HEK293T (cell line): ENCODE measurements at regions not wholly inside any gene's neighbourhood (a gene's known extent, or its start where the extent isn't known, plus 50 kb on each side); places are given as distances from the start of the nearest gene placed in this dataset.
A peak's percentile ranks its signal among the peaks of the same experiment; 100 is the strongest.

Source experiments
- CTCF ChIA-PET: fragments of 350-600 bp; formaldehyde crosslinking; extraction: SDS; loops from one replicate; lab custom pipeline; 2021; ENCODE audit warnings: antibody characterized with exemption, inconsistent platforms; lab: Yijun Ruan, JAX
- POLR2A ChIA-PET: fragments of 350-600 bp; formaldehyde crosslinking; extraction: SDS; loops from one replicate; lab custom pipeline; 2020; ENCODE audit warnings: antibody characterized with exemption, inconsistent platforms; lab: Yijun Ruan, JAX
- DNase-seq: peaks from one replicate; pipeline ENCODE4 v3.0.0; 2012; ENCODE audit warnings: mixed read lengths; ENCODE audit errors: extremely low spot score
- ARNT ChIP-seq: fragments of 450-650 bp; IDR thresholded peaks from 2 replicates; pipeline ENCODE4 v1.6.1; 2017; ENCODE audit warnings: mild to moderate bottlenecking
- BHLHE40 ChIP-seq: fragments of 450-650 bp; IDR thresholded peaks from 2 replicates; pipeline ENCODE4 v1.6.1; 2016; ENCODE audit warnings: mild to moderate bottlenecking, moderate library complexity, borderline replicate concordance
- CTBP1 ChIP-seq: fragments of 450-650 bp; IDR thresholded peaks from 2 replicates; pipeline ENCODE4 v1.6.1; 2016; ENCODE audit warnings: borderline replicate concordance
- ELF4 ChIP-seq: fragments of 450-650 bp; IDR thresholded peaks from 2 replicates; pipeline ENCODE4 v1.6.1; 2017; ENCODE audit warnings: antibody characterized with exemption
- FOXA1 ChIP-seq: fragments of 450-650 bp; IDR thresholded peaks from 2 replicates; pipeline ENCODE4 v1.6.1; 2016; ENCODE audit warnings: mild to moderate bottlenecking
- FOXK2 ChIP-seq: fragments of 450-650 bp; IDR thresholded peaks from 2 replicates; pipeline ENCODE4 v1.6.1; 2016; ENCODE audit warnings: mild to moderate bottlenecking
- FOXM1 ChIP-seq: fragments of 450-650 bp; IDR thresholded peaks from 2 replicates; pipeline ENCODE4 v1.6.1; 2017; ENCODE audit warnings: mild to moderate bottlenecking, borderline replicate concordance
- HDGF ChIP-seq: fragments of 450-650 bp; IDR thresholded peaks from 2 replicates; pipeline ENCODE4 v1.6.1; 2017; ENCODE audit warnings: antibody characterized with exemption, borderline replicate concordance
- L3MBTL2 ChIP-seq: fragments of 450-650 bp; conservative IDR thresholded peaks from 2 replicates; pipeline ENCODE4 v1.6.1; 2016; ENCODE audit warnings: mild to moderate bottlenecking
- LEF1 ChIP-seq: fragments of 450-650 bp; IDR thresholded peaks from 2 replicates; pipeline ENCODE4 v1.6.1; 2017; ENCODE audit warnings: mild to moderate bottlenecking, borderline replicate concordance
- NFRKB ChIP-seq: fragments of 450-650 bp; IDR thresholded peaks from 2 replicates; pipeline ENCODE4 v1.6.1; 2016; ENCODE audit warnings: mild to moderate bottlenecking, moderate library complexity
- PKNOX1 ChIP-seq: fragments of 450-650 bp; IDR thresholded peaks from 2 replicates; pipeline ENCODE4 v1.6.1; 2016
- SP1 ChIP-seq: fragments of 450-650 bp; IDR thresholded peaks from 2 replicates; pipeline ENCODE4 v1.6.1; 2017
- SUZ12 ChIP-seq: fragments of 450-650 bp; IDR thresholded peaks from 2 replicates; pipeline ENCODE4 v1.6.1; 2016; ENCODE audit warnings: mild to moderate bottlenecking
- TARDBP ChIP-seq: fragments of 450-650 bp; IDR thresholded peaks from 2 replicates; pipeline ENCODE4 v1.6.1; 2016
- ZNF384 ChIP-seq: fragments of 450-650 bp; IDR thresholded peaks from 2 replicates; pipeline ENCODE4 v1.6.1; 2016

GRCh38 chr3:106172101-106172500 lies 303.3 kb upstream of the CBLB start:
- ChIA-PET CTCF (no interaction called here), POLR2A (no interaction called here)
- TF ChIP-seq FOXM1 (no peak), L3MBTL2 (no peak), SUZ12 (no peak), FOXK2 (no peak), LEF1 (no peak), TARDBP (no peak)
- DNase-seq: no peak

GRCh38 chr3:106172780-106173179 lies 304.0 kb upstream of the CBLB start:
- DNase-seq: no peak
- TF ChIP-seq FOXM1: no peak
- no peak for TF ChIP-seq LEF1
- no peak for TF ChIP-seq CTBP1
- no peak for TF ChIP-seq ZNF384
- TF ChIP-seq BHLHE40: no peak
- TF ChIP-seq NFRKB: no peak
- no peak for TF ChIP-seq FOXK2
- TF ChIP-seq L3MBTL2: no peak
- no peak for TF ChIP-seq HDGF
- TF ChIP-seq ARNT: no peak
- no peak for TF ChIP-seq SUZ12
- TF ChIP-seq PKNOX1: no peak
- no peak for TF ChIP-seq ELF4
- ChIA-PET POLR2A (no interaction called here), CTCF (no interaction called here)

GRCh38 chr3:106175276-106175675 lies 306.5 kb upstream of the CBLB start:
- CTCF ChIA-PET: no interaction called here
- POLR2A ChIA-PET: no interaction called here
- no peak for DNase-seq
- no peak for TF ChIP-seq PKNOX1
- TF ChIP-seq FOXA1: no peak

- ChIA-PET POLR2A (no interaction called here), CTCF (no interaction called here)
- DNase-seq: no peak
- TF ChIP-seq FOXK2: no peak
- TF ChIP-seq SP1: no peak
- TF ChIP-seq FOXM1: no peak
- no peak for TF ChIP-seq FOXA1
- TF ChIP-seq LEF1: no peak
- TF ChIP-seq NFRKB: no peak
- TF ChIP-seq CTBP1: no peak
- TF ChIP-seq ELF4: no peak
- no peak for TF ChIP-seq HDGF
- TF ChIP-seq SUZ12: no peak
- no peak for TF ChIP-seq L3MBTL2
- no peak for TF ChIP-seq TARDBP
- TF ChIP-seq PKNOX1: no peak
- TF ChIP-seq ZNF384: no peak
- no peak for TF ChIP-seq ARNT
- no peak for TF ChIP-seq BHLHE40
Observed at GRCh38 chr3:106176734-106177133, 307.9 kb upstream of the CBLB start.

- DNase-seq: no peak
- no peak for TF ChIP-seq LEF1
- TF ChIP-seq PKNOX1: no peak
- no peak for TF ChIP-seq SUZ12
- no peak for TF ChIP-seq FOXK2
- TF ChIP-seq HDGF: no peak
- no peak for TF ChIP-seq FOXA1
- no peak for TF ChIP-seq FOXM1
- no peak for TF ChIP-seq SP1
- no peak for TF ChIP-seq ELF4
- no peak for TF ChIP-seq CTBP1
- no peak for TF ChIP-seq ZNF384
- TF ChIP-seq L3MBTL2: no peak
- no peak for TF ChIP-seq NFRKB
- TF ChIP-seq TARDBP: no peak
- POLR2A ChIA-PET: no interaction called here
- CTCF ChIA-PET: interaction anchor here (0.7 kb wide), 1 partner anchor 63 kb away, joined by 3 read pairs; no protein-coding TSS in a partner anchor
Observed at GRCh38 chr3:106182950-106183511, 314.2 kb upstream of the CBLB start.

- no peak for DNase-seq
- CTCF ChIA-PET: interaction anchor here (0.7 kb wide), 1 partner anchor 62 kb away, joined by 3 read pairs; no protein-coding TSS in a partner anchor
- peak; percentile 72 for TF ChIP-seq PKNOX1
- no peak for TF ChIP-seq TARDBP
- POLR2A ChIA-PET: no interaction called here
Observed at GRCh38 chr3:106183762-106184391, 315.1 kb upstream of the CBLB start.
